WI38 (cell line): ENCODE measurements at regions not wholly inside any gene's neighbourhood (a gene's known extent, or its start where the extent isn't known, plus 50 kb on each side); places are given as distances from the start of the nearest gene placed in this dataset.

Experiments used
- H3K4me3 ChIP-seq: 2 replicates; pipeline ENCODE4 v1.5.1; 2011; ENCODE audit warnings: low read depth, mild to moderate bottlenecking, control low read depth, low read length
- CTCF ChIP-seq: IDR thresholded peaks from 2 replicates; pipeline ENCODE4 v1.5.1; 2012; ENCODE audit warnings: low read depth, mild to moderate bottlenecking, control low read depth, low read length

GRCh38 chr13:110773480-110773879 lies 60.0 kb downstream of the ING1 start:
- TF ChIP-seq CTCF = no peak
- no peak overlapping the region for H3K4me3 ChIP-seq

- H3K4me3 ChIP-seq = no peak overlapping the region
- TF ChIP-seq CTCF = no peak
Measured at GRCh38 chr13:110774051-110774450, 60.6 kb downstream of the ING1 start.

- no peak overlapping the region for H3K4me3 ChIP-seq
- TF ChIP-seq CTCF = no peak
Measured at GRCh38 chr13:110774490-110774889, 61.0 kb downstream of the ING1 start.

- H3K4me3 ChIP-seq = no peak overlapping the region
- TF ChIP-seq CTCF = no peak
Measured at GRCh38 chr13:110775576-110775975, 62.1 kb downstream of the ING1 start.

- no peak overlapping the region for H3K4me3 ChIP-seq
- no peak for TF ChIP-seq CTCF
Measured at GRCh38 chr13:110777251-110777820, 63.8 kb downstream of the ING1 start.

GRCh38 chr13:110779022-110779421 lies 65.5 kb downstream of the ING1 start:
- H3K4me3 ChIP-seq = no peak overlapping the region
- TF ChIP-seq CTCF = no peak

- no peak overlapping the region for H3K4me3 ChIP-seq
- TF ChIP-seq CTCF = no peak
Measured at GRCh38 chr13:110780422-110780821, 66.9 kb downstream of the ING1 start.
